ENCODE measurements at regions not wholly inside any gene's neighbourhood (a gene's known extent, or its start where the extent isn't known, plus 50 kb on each side); places are given as distances from the start of the nearest gene placed in this dataset.

DNA sequence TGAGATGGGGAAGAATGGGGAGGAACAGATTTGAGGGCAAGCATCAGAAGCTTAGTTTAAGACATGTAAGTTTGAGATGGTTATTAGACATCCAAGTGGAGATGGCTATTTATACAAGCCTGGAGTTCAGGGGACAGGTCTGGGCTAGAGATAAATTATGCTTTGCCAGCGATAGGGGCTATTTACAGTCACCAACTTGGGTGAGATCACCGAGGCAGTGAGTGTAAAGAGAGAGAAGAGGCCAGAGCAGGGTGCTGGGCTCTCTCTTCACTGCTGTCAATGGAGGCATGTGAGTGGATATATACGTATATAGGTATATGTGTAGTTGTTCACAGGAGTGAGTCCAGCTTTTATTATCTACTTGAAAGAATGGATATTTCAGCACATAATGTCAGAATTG lies 81.0 kb downstream of the QPCT start:
- no peak for DNase-seq

DNA sequence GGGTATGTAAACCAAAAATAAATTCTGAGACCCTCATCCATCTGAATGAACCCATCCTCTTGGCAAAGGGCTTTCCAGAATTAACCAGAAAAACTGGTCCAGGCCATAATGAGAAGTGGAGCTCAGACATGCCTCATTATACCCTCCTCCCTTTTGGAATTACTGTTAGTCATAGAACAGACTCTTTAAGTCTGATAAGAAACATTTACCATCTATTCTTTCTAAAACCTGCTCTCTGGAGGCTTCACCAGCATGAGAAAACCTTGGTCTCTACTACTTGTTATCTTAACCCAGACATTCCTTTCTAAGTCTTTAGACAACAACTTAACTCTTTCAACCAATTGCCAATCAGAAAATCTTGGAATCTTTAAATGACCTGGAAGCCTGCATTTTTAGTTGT lies 82.8 kb downstream of the QPCT start:
- DNase-seq, result no peak

DNA sequence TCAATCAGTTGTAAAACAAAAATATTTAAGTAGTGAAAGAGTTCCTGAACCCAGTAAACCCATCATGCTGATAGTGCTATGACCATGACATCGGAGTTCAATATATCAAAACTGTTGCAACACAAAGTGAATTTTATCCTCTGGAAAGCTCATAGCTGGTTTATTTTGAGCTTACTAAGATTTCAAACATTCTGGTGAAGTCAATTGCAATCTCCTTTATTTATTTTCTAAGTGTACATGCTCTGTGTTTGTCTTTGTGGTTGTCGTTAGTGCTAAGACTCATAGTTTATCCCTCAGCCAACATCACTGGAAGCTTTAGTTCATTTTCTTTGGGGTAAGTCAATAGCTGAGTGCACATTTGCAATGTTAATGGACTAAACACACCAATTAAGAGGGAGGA lies 91.9 kb downstream of the QPCT start:
- no peak for DNase-seq

DNA sequence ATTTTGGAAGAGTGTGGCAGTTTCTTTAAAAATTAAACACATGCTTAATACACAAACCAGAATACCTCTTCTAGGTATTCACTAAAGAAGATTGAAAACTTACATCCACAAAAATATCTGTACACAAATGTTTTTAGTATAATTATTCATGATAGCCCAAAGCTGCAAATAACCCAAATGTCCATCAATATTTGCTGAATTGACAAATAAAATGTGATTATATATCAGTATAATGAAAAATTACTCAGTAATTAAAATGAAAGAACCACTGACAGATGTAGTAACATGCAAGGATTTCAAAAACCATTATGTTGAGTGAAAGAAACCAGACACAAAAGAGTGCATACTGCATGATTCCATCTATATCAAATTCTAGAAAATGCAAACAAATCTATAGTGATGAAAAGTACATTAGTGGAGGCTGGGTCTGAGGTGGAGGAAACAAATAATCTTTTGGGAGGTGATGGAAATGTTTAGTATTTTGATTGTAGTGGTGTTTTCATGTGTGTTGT lies 94.8 kb downstream of the QPCT start:
- no peak for DNase-seq

DNA sequence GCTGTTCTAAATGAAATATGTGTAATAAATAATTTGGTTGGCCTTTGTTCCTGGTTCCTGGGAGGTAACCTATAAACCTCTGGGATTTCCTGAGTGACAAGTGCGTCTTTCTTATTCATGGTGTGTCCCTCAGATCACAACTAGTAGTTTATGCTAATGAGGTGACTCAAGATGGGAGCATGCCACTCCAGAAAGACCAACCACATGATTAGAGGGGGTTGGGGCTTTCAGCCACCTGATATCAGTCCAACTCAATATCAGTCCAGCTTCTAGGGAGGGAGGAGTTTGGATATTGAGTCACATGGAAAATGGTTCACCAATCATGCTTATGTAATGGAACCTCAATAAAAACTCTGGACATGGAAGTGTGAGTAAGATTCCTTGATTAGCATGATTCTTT lies 96.6 kb downstream of the QPCT start:
- no peak for DNase-seq

DNA sequence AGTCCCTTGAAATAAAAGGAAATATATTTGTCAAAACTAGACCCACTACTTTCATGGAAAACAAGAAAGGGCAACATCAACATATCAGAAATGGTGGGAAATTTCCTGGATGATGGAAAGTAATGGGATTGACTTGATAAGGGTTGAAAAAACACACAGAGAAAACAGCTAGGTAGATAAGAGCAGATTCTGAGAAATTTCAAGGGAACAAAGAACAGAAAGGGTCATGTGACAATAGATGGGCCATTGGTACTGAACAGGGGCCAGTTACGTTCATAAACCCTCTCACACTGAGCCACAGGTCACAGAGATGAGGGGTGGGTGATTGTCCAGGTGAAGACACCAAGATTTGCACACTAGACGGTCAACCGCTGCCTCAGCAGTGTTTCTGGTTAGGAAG lies 98.7 kb downstream of the QPCT start:
- no peak for DNase-seq

DNA sequence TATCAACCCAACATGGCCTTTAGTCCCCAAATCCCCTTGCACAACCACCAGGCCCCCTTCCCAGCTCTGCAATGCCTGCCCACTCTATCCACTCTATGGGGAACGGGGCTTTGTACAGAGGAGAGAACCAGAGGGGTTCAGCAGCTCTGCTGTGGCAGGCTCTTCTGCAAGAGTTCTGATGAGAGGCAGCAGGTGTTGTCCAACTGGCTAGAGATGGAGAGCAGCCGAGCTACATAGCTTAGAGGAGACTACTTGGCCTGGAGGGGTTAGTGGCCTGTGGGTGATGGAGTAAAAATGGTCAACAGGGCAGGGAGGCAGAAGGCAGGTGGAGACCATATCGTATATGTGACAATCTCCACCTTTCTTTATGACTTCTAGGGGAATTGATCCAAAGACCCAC lies 103.0 kb downstream of the QPCT start:
- DNase-seq, result no peak

DNA sequence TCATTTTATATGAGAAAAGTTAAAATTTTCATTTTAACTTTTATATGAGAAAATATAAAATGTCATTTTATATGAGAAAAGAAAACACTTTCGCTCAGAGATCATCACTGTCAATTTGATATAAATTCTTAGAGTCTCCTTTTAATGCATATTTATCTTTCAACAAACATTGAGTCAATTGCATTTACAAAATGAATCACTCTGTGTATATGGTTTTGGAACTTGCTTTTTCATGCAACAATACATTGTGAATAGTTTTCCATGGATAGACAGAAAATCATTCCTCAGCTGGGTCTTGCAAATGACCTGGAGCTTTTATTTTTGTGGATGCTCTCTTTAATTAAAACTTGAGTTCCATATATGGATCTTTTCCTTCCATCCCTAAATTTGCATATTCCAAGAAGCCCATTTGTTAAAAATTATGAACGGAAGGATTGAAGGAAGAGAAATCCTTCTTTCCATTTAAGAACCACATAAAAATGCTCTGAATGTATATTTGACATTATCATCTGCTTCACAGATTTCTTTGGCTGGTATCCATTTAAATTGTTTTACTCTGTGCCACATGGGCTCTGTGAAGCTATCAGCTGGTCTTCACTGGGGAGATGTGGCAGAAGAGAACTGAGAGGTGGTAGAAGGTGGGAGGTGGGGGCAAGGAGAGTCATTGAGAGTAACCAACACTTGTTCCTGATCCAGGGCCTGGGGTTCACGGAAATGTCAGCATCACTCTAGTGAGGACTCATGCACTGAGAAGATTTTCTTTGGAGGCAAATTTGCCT lies 104.1 kb downstream of the QPCT start:
- no peak for DNase-seq

DNA sequence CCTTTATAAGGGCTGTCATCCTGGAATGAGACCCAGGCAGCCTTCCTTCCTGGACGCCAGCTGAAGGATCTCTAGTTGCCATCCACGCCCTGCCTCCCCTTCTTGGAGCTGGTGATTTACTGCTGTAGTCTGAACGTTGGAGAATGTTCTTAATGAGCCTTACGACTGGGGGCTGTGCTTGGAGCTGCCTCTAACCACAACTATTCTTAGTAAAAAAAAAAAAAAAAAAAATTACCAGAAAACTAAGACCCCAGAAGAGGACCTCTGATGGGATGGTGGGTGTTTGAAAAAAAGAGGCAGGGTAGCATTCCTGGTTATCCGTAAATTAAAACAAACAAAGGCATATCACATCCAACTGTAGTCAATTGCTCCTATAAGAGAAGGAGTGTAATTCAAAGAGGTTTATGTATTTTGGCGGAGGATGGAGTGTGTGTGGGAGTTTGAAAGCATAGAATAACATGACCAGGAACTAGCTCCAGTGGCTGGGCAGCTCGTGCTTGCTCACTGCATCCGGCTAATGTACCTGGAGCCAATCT lies 105.4 kb downstream of the QPCT start:
- no peak for DNase-seq

DNA sequence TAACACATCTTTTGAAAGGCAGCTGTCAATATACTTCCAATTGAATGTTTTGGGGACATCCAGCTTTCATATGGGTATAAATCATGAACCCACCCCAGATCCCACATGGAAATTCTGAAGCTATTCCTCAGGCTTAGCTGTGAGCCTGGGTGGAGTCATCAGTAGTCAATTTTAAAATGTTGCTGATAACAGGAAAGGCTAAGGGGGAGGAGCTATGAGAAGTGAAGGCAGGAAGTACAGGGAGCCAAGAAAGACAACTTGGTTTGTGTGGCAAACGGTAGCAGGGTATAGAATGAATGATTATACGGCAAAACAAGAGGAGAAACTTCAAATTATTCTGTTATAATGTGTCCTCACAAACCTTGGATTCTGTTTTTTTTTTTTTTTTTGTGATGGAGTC lies 108.6 kb downstream of the QPCT start:
- DNase-seq, result no peak

DNA sequence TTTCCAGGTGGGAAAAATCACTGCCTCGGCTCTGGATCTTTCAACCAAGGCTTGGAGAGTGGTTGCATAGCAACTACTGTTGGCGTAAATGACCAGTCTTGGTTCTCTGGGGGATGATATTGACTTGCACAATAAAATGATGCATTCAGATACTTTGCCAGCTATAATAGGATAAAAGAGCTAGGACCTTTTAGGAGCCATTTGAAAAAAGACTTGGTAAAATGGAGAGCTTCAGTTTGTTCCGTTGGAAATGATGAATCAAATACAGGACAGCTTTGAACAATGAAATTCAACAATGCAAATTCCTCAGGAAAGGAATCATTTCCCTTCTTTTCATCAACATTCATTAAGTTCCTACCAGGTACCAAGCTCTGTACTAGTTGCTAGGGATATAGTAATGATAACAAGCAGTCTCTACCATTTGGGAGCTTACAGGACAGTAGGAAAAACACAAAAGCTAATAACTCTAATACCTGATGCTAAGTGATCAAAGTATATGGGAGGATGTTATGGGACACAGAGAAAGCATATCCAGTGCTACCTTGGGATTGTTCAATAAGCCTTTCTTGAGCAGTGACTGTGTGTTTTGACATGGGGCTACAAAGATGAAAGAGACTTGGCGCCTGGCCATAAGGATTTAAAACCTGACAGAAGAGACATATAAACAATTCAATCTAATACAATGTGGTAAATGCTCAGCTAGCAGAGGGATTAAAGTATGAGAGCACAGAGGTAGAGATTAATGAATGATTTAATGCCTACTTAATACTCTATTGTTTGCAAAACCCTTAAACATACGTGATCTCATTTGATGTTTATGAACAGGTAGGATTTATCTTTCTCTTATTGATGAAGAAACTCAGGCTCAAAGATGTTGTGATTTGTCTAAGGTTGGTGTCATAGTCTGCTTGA lies 110.7 kb downstream of the QPCT start:
- DNase-seq, result no peak

DNA sequence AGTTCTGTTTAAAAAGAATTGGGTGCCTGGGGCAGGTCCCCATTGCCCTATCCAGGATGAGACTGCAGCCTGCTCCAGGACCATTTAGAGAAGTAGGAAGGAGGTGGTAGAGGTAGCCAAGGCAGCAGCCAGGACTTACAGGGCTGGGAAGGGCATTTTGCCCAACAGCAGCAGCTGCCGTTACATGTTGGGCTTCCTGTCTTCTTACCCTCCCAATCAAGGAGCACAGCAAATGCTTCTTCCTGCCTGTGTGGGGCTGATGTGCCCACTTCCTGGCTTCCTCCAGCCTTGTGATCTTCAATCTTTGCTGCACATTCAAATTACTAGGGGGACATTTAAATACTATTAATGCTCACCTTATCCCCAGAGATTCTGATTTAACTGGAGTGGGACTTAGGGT lies 112.0 kb downstream of the QPCT start:
- DNase-seq, result peak; percentile 71

DNA sequence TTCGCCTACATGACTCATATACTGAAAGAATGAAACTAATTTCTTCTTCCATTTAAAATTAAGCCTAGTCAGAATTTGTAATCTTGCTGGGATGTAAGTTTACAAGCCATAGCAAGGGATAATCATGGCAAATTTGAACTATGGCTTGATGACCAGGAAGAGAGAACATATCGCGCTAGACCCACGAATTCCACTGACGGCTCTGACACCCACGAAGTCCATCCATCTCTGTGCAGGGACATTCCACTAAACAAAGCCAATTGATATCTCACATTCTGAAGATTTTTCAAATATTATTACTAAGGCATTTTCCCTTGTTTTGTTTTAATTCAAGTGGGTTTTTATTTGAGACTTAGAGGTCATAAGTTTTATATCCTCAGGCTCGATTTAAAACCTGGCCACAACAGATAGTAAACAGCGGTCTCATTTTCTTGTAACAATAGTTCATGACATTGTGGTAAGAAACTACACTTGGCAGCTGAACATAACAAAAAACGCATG lies 113.0 kb downstream of the QPCT start:
- no peak for DNase-seq

DNA sequence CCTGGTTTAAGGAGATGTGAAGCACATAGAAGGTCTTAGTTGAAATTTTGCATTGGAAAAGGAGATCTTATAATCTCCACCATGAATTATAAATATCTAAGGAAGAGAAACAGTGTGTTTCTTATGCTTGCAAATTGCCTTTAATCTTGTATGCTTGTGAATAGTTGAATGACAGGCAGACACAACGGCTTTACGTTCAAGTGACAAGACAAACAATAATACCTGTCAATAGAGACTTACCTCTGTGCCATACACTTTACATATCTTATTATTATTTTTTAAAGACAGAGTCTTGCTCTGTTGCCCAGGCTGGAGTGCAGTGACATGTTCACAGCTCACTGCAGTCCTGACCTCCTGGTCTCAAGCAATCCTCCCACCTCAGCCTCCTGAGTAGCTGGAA lies 113.7 kb downstream of the QPCT start:
- DNase-seq, result no peak

DNA sequence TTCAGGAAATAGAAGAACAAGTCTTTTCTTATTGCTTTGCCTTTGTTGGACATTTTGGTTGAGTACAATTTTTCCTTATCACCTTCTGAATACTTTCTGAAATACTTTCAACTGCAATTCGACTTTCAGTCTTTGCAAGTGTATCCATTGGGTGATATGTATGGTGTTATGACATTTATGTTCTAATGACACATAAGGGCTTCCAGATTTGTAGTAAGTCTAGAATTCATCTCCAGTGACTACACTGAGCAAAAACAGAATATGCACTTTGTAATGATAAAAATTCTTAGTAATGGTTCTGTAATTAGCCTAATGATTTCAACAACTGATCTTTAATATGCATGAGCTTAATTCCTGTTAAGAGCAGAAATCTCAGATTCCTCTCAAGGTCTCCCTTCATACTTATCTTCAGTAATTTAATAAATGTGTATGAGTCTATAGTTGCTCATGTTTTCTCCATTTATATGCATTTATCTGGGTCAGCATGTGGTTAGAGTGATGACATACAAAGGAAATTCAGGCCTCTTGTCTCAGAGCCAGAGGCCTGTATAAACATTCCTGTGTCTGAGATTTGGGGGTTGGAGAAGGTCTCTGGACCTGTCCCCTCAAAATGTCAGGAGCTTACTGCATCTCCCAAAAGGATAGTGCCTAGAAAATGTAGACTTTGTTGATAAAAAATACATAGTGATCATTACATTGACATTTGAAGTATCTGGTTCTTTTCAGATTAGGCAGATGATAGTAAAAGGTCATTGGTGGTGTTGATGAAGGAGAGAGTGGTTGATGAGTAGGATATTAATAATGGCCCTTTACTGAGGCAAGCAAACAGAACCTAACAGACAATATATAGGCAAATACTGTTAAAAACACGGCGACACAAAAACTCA lies 114.9 kb downstream of the QPCT start:
- DNase-seq, result no peak

DNA sequence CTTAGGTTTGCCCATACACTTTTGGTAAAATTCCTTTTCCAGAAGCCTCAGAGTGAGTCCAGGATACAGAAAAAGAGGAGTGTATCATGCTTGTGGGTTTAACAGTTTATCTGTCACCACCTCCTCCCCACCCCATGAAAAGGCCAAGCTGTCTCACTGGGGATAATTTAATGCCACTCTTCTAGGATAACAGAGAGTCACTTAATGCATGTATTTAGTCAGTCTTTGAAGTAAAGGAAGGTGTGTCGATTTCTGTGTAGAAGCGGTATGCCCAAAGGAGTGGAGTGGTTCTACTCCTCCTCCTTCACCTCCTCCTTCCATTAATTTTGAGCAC lies 116.4 kb downstream of the QPCT start:
- no peak for DNase-seq

DNA sequence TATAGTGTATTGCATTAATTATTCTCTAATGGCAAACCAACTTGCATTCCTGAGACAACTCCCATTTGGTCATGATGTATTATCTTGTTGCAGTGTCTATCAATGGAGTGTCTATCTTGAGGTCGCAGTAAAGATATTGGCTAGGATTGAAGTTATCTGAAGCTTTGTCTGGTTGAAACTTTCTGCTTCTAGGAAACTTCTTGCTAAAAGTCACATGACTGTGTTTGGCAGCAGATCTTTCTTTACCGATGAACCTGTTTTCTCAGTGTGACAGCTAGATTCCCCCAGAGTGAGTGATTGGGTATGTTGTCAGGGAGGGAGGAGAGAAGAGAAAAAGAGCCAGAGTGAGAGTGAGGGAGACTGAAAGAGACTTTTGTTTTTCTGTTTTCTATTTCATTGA lies 119.6 kb downstream of the QPCT start:
- DNase-seq, result no peak

DNA sequence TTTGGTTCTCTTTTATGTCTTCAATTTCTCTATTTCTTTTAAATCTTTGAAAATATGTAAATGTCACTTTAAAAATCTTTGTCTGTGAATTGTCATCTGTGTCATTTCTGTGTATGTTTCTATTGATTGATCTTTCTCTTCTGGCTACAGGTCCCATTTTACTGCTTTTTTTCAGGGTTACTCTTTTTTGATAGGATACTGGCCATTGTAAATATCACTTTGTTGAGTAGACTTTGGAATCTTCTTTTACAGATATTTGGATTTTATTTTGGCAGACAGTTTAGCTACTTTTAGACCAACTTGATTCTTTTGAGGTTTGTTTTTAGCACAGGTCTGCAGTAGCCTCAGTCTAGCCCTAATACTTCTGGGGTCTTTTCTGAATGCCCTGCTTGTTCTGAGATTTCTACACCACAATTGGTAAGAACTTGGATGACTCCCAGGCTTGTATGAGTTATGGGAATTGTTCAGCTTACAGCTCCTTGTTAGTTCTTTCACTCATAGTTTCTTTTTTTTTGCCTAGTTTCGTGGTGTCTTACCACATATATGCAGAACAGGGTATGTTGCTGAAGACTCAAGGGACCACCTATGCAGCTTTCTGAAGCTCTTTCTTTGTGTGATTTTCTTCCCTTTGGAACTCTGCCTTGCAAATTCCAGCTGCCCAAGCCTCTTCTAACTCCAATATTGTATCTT lies 122.2 kb downstream of the QPCT start:
- DNase-seq, result no peak

DNA sequence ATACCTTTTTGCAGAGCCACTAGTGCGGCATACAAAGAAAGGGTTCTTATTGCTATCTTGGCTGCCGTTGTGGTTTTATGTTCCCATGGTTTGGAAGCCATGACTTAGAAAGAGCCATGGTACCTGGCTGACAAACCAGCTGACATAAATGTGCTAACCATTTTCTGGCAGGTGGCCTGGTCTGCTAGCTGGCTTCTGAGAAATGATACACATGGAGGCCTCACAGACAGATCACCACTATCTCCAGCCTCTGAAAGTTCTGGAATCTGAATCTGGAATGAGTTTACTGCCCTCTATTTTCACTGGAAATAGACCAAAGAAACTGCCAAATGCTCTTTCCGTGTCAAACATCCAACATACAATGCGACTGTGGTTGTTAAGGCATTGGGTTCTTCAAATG lies 123.7 kb downstream of the QPCT start:
- no peak for DNase-seq

DNA sequence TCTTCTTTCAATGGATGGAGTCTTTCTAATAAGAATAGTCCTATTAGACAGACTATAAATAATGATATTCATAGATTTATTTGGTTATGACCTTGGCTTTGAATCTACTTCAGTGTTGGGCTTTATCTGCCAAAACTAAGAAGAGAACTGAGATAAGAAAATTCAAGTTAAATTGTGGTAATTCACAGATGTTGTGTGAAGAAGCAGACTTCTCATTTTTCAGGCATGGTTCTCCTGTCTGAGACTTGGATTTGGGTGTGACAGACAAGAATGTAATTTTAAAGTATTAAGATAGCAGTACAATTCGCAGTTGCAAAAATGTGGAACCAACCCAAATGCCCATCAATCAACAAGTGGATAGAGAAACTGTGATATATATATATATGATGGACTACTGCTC lies 124.7 kb downstream of the QPCT start:
- DNase-seq, result no peak

DNA sequence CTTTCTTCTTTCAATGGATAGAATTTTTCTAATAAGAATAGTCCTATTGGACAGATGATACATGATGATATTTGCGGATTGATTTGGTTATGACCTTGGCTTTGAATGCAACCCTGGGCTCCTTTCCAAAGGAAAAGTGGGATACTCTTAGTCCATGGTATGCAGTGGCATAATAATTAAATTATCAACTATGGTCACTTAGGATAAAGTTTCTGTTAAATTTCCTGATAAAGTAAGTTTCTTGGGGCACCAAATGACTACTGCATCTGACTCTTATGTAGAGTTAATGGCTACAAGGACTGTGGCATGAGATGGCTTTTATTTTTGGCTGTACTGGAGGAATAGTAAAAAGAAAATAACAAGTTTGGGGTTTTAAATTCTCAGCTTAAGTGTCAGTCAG lies 126.7 kb downstream of the QPCT start:
- DNase-seq, result no peak

DNA sequence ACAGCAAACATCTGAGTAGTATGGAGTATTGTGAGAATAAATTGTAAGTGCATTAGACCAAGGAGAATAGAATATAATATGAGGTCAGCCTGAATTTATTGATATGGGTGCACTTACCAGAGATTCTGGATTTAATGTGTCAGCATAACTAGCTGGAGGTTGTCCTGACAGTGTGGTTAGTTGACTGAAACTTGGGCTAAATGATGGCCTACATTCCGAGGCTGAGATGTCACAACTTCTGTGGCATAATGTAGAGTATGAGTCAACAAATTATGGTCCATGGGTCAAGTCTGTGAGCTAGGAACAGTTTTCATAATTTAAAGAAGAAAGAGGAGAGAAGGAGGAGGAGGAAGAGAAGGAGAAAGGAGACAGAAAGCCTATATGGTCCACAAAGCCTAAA lies 127.6 kb downstream of the QPCT start:
- no peak for DNase-seq

Data from activated CD8-positive, alpha-beta memory T cell treated with anti-CD3 and anti-CD28 coated beads for 24 hours (primary cell).